ENCODE measurements at regions not wholly inside any gene's neighbourhood (a gene's known extent, or its start where the extent isn't known, plus 50 kb on each side); places are given as distances from the start of the nearest gene placed in this dataset.
A peak's percentile ranks its signal among the peaks of the same experiment; 100 is the strongest.

- peak; percentile 40 for DNase-seq
Observed at GRCh38 chr10:131786756-131787605, 113.8 kb upstream of the PPP2R2D start.

GRCh38 chr10:131787961-131788360 is 112.8 kb upstream of the PPP2R2D start:
- DNase-seq: no peak

GRCh38 chr10:131788386-131788785 is 112.4 kb upstream of the PPP2R2D start:
- DNase-seq: no peak

- no peak for DNase-seq
Observed at GRCh38 chr10:131789516-131789915, 111.3 kb upstream of the PPP2R2D start.

GRCh38 chr10:131790021-131790420 is 110.8 kb upstream of the PPP2R2D start:
- peak; percentile 43 for DNase-seq

- no peak for DNase-seq
Observed at GRCh38 chr10:131792011-131792651, 108.7 kb upstream of the PPP2R2D start.

- no peak for DNase-seq
Observed at GRCh38 chr10:131792809-131793208, 108.0 kb upstream of the PPP2R2D start.

- DNase-seq: no peak
Observed at GRCh38 chr10:131795761-131796160, 105.0 kb upstream of the PPP2R2D start.

GRCh38 chr10:131797626-131798025 is 103.2 kb upstream of the PPP2R2D start:
- no peak for DNase-seq

GRCh38 chr10:131799429-131799828 is 101.4 kb upstream of the PPP2R2D start:
- DNase-seq: no peak

- DNase-seq: no peak
Observed at GRCh38 chr10:131802156-131802915, 98.5 kb upstream of the PPP2R2D start.

- DNase-seq: no peak
Observed at GRCh38 chr10:131802996-131803395, 97.8 kb upstream of the PPP2R2D start.

GRCh38 chr10:131803860-131804425 is 96.9 kb upstream of the PPP2R2D start:
- no peak for DNase-seq

GRCh38 chr10:131804551-131805295 is 96.1 kb upstream of the PPP2R2D start:
- no peak for DNase-seq

GRCh38 chr10:131805696-131806095 is 95.1 kb upstream of the PPP2R2D start:
- DNase-seq: no peak

GRCh38 chr10:131806146-131806545 is 94.7 kb upstream of the PPP2R2D start:
- DNase-seq: no peak

GRCh38 chr10:131806646-131807317 is 94.0 kb upstream of the PPP2R2D start:
- DNase-seq: no peak

GRCh38 chr10:131808370-131808930 is 92.4 kb upstream of the PPP2R2D start:
- no peak for DNase-seq

GRCh38 chr10:131810036-131810804 is 90.6 kb upstream of the PPP2R2D start:
- DNase-seq: no peak

GRCh38 chr10:131810805-131811629 is 89.8 kb upstream of the PPP2R2D start:
- DNase-seq: no peak
